PC-3 (cell line): ENCODE measurements at regions not wholly inside any gene's neighbourhood (a gene's known extent, or its start where the extent isn't known, plus 50 kb on each side); places are given as distances from the start of the nearest gene placed in this dataset.

Source experiments
- ATAC-seq: fragments of 200-7000 bp; cut with Tn5 transposase; 2 replicates; pipeline ENCODE4 v1.9.1; 2020; ENCODE audit warnings: mild to moderate bottlenecking, moderate library complexity
- BruUV-seq: library from RNA; stranded (reverse); fragments of 400-500 nt; replicated peaks from 2 replicates; lab custom pipeline; 2021; lab: Mats Ljungman, UMichigan
- CTCF ChIA-PET: fragments of 300-600 bp; sonication (Branson Sonifier 250); formaldehyde crosslinking; loops from one replicate; lab custom pipeline; 2022; ENCODE audit warnings: antibody characterized with exemption; lab: Charles Lee
- POLR2A ChIA-PET: fragments of 300-600 bp; sonication (Branson Sonifier 250); formaldehyde crosslinking; loops from one replicate; lab custom pipeline; 2022; ENCODE audit warnings: antibody characterized with exemption; ENCODE audit not compliant: unreplicated experiment; lab: Charles Lee
- DNase-seq: peaks from one replicate; pipeline ENCODE4 v3.0.0-alpha.2; 2015
- H2AFZ ChIP-seq: fragments of 300-600 bp; sonication (generic); 2 replicates; pipeline ENCODE4 v1.6.0; 2016; ENCODE audit warnings: antibody characterized with exemption, low read length
- H3F3A ChIP-seq: fragments of 300-600 bp; sonication (generic); one replicate; pipeline ENCODE4 v1.6.0; 2017; ENCODE audit warnings: antibody characterized with exemption, low read length, control low read depth, mild to moderate bottlenecking; ENCODE audit not compliant: unreplicated experiment
- H3K27ac ChIP-seq: fragments of 300-600 bp; sonication (generic); 2 replicates; pipeline ENCODE4 v1.5.1; 2016; ENCODE audit warnings: mild to moderate bottlenecking, low read length
- H3K27me3 ChIP-seq: fragments of 300-600 bp; sonication (generic); 2 replicates; pipeline ENCODE4 v1.6.1; 2016; ENCODE audit warnings: low read length, mixed read lengths
- H3K36me3 ChIP-seq: fragments of 300-600 bp; sonication (generic); 2 replicates; pipeline ENCODE4 v1.6.1; 2016; ENCODE audit warnings: low read depth, mixed run types, low read length, mixed read lengths
- H3K4me1 ChIP-seq: fragments of 300-600 bp; sonication (generic); 2 replicates; pipeline ENCODE4 v1.5.1; 2016; ENCODE audit warnings: low read length; ENCODE audit not compliant: insufficient read depth
- H3K4me2 ChIP-seq: fragments of 300-600 bp; sonication (generic); 2 replicates; pipeline ENCODE4 v1.6.0; 2016; ENCODE audit warnings: low read length
- H3K4me3 ChIP-seq: fragments of 300-600 bp; sonication (generic); 2 replicates; pipeline ENCODE4 v1.5.1; 2016; ENCODE audit warnings: mild to moderate bottlenecking, low read length, mixed read lengths
- H3K79me2 ChIP-seq: fragments of 300-600 bp; sonication (generic); 2 replicates; pipeline ENCODE4 v1.6.1; 2017; ENCODE audit warnings: low read length, mixed read lengths
- H3K9ac ChIP-seq: fragments of 300-600 bp; sonication (generic); 2 replicates; pipeline ENCODE4 v1.6.0; 2016; ENCODE audit warnings: mild to moderate bottlenecking, low read length
- H3K9me2 ChIP-seq: fragments of 300-600 bp; sonication (generic); replicated peaks from 2 replicates; pipeline ENCODE4 v1.6.1; 2016; ENCODE audit warnings: mixed run types, low read length, mixed read lengths
- H3K9me3 ChIP-seq: fragments of 300-600 bp; sonication (generic); 2 replicates; pipeline ENCODE4 v1.6.1; 2016; ENCODE audit warnings: low read length, mixed read lengths
- H4K20me1 ChIP-seq: fragments of 300-600 bp; sonication (generic); 2 replicates; pipeline ENCODE4 v1.6.1; 2016; ENCODE audit warnings: low read length, mixed read lengths
- EZH2 ChIP-seq: fragments of 300-600 bp; sonication (generic); IDR thresholded peaks from one replicate; pipeline ENCODE4 v1.6.1; 2017; ENCODE audit warnings: antibody characterized with exemption, mild to moderate bottlenecking, low read length; ENCODE audit not compliant: unreplicated experiment
- EZH2phosphoT487 ChIP-seq: fragments of 300-600 bp; sonication (generic); IDR thresholded peaks from 2 replicates; pipeline ENCODE4 v1.6.1; 2018; ENCODE audit warnings: mild to moderate bottlenecking, antibody characterized with exemption, low read length, borderline replicate concordance
- intact Hi-C: fragments of 100-400 bp; cut with micrococcal nuclease; formaldehyde crosslinking; loops from 2 replicates; pipeline ENCODE4 v1.9.0; 2023
- TF ChIP-seq, protein P1 (sequence below): fragments of 300-600 bp; sonication (generic); conservative IDR thresholded peaks from 2 replicates; pipeline ENCODE4 v1.5.1; 2017; ENCODE audit warnings: antibody characterized with exemption, low read depth, mild to moderate bottlenecking, low read length

DNA sequence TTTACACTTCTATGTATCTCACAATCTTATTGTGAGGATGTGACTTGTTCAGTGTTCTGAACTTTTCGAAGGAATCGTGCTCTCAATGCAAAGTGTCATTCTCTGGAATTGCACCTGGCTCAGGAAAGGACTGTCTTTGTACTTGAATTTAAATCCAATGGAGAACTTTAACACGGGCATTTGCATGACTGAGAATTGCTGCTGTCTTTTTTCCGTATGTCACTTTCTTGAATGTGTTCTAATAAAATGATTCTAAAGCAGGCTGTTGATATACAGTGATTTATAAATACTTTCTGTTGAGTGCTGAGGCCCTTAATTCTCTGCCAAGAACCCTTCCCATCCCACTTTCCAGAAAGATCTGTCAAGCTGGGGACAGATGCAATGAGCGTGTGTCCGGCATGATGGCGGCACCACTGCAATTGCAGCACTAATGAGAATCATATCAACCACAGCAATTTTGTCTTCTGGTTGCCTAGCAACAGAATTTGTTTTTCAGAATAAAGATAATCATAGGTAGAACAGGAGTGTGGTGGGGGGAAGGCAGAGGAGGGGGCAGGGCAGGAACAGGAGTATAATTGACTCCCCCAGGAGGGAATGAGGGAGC, 210.6 kb upstream of the UMPS start:
- no peaks in the 10 kb centered on the region for H4K20me1 ChIP-seq
- H3K27me3 ChIP-seq = no peaks in the 10 kb centered on the region
- no TSS peak for BruUV-seq
- no peak overlapping the region for H3K4me2 ChIP-seq
- no peaks in the 10 kb centered on the region for H3K36me3 ChIP-seq
- ChIA-PET POLR2A (no interaction called here), CTCF (no interaction called here)
- ATAC-seq (no peak), DNase-seq (no peak)
- H3K79me2 ChIP-seq = no peaks in the 10 kb centered on the region
- H2AFZ ChIP-seq = no peak overlapping the region
- no peaks in the 10 kb centered on the region for H3K9me3 ChIP-seq
- no peak for TF ChIP-seq EZH2phosphoT487
- TF ChIP-seq, protein P1, sequence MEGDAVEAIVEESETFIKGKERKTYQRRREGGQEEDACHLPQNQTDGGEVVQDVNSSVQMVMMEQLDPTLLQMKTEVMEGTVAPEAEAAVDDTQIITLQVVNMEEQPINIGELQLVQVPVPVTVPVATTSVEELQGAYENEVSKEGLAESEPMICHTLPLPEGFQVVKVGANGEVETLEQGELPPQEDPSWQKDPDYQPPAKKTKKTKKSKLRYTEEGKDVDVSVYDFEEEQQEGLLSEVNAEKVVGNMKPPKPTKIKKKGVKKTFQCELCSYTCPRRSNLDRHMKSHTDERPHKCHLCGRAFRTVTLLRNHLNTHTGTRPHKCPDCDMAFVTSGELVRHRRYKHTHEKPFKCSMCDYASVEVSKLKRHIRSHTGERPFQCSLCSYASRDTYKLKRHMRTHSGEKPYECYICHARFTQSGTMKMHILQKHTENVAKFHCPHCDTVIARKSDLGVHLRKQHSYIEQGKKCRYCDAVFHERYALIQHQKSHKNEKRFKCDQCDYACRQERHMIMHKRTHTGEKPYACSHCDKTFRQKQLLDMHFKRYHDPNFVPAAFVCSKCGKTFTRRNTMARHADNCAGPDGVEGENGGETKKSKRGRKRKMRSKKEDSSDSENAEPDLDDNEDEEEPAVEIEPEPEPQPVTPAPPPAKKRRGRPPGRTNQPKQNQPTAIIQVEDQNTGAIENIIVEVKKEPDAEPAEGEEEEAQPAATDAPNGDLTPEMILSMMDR = no peak
- TF ChIP-seq EZH2 = no peak
- intact Hi-C loops = no loop called here
- H3K9ac ChIP-seq = no peak overlapping the region
- no peaks in the 10 kb centered on the region for H3F3A ChIP-seq
- H3K4me1 ChIP-seq = peaks cover 18% of the 10 kb centered on the region
- H3K9me2 ChIP-seq = no peaks in the 10 kb centered on the region
- H3K4me3 ChIP-seq = no peak overlapping the region
- H3K27ac ChIP-seq = no peak overlapping the region

GRCh38 chr3:124520970-124521369, 209.3 kb upstream of the UMPS start:
- no peaks in the 10 kb centered on the region for H3K27me3 ChIP-seq
- peak; percentile 93 for ATAC-seq
- H3K4me3 ChIP-seq = no peak overlapping the region
- H3K9me2 ChIP-seq = no peaks in the 10 kb centered on the region
- peaks cover 22% of the 10 kb centered on the region for H3K4me1 ChIP-seq
- H4K20me1 ChIP-seq = no peaks in the 10 kb centered on the region
- peak overlapping the region; percentile 11; the same call in 1 of the 2 replicates for H3K4me2 ChIP-seq
- H3K79me2 ChIP-seq = no peaks in the 10 kb centered on the region
- POLR2A ChIA-PET = no interaction called here
- no peaks in the 10 kb centered on the region for H3F3A ChIP-seq
- no peak overlapping the region for H3K9ac ChIP-seq
- CTCF ChIA-PET = interaction anchor here (0.7 kb wide), 1 partner anchor 18 kb away, joined by 3 read pairs; no protein-coding TSS in a partner anchor
- peak; percentile 81 for DNase-seq
- intact Hi-C loops = no loop called here
- no TSS peak for BruUV-seq
- H2AFZ ChIP-seq = no peak overlapping the region
- H3K9me3 ChIP-seq = no peaks in the 10 kb centered on the region
- H3K27ac ChIP-seq = no peak overlapping the region
- H3K36me3 ChIP-seq = no peaks in the 10 kb centered on the region
- TF ChIP-seq EZH2phosphoT487 (no peak), EZH2 (no peak)
- TF ChIP-seq, protein P1 = no peak

- H2AFZ ChIP-seq = no peak overlapping the region
- ATAC-seq (no peak), DNase-seq (no peak)
- H3K36me3 ChIP-seq = no peaks in the 10 kb centered on the region
- intact Hi-C loops = no loop called here
- no peaks in the 10 kb centered on the region for H3K79me2 ChIP-seq
- peaks cover 22% of the 10 kb centered on the region for H3K4me1 ChIP-seq
- no peaks in the 10 kb centered on the region for H3K27me3 ChIP-seq
- BruUV-seq = no TSS peak
- H4K20me1 ChIP-seq = no peaks in the 10 kb centered on the region
- no peak overlapping the region for H3K27ac ChIP-seq
- H3K9me2 ChIP-seq = no peaks in the 10 kb centered on the region
- H3K4me2 ChIP-seq = no peak overlapping the region
- ChIA-PET CTCF (no interaction called here), POLR2A (no interaction called here)
- no peaks in the 10 kb centered on the region for H3K9me3 ChIP-seq
- H3F3A ChIP-seq = no peaks in the 10 kb centered on the region
- TF ChIP-seq, protein P1 = no peak
- TF ChIP-seq EZH2 (no peak), EZH2phosphoT487 (no peak)
- no peak overlapping the region for H3K4me3 ChIP-seq
- H3K9ac ChIP-seq = no peak overlapping the region
These were observed 208.1 kb upstream of the UMPS start for GRCh38 chr3:124522082-124522625.
